ENCODE measurements at regions not wholly inside any gene's neighbourhood (a gene's known extent, or its start where the extent isn't known, plus 50 kb on each side); places are given as distances from the start of the nearest gene placed in this dataset.

- TF ChIP-seq, protein P1, sequence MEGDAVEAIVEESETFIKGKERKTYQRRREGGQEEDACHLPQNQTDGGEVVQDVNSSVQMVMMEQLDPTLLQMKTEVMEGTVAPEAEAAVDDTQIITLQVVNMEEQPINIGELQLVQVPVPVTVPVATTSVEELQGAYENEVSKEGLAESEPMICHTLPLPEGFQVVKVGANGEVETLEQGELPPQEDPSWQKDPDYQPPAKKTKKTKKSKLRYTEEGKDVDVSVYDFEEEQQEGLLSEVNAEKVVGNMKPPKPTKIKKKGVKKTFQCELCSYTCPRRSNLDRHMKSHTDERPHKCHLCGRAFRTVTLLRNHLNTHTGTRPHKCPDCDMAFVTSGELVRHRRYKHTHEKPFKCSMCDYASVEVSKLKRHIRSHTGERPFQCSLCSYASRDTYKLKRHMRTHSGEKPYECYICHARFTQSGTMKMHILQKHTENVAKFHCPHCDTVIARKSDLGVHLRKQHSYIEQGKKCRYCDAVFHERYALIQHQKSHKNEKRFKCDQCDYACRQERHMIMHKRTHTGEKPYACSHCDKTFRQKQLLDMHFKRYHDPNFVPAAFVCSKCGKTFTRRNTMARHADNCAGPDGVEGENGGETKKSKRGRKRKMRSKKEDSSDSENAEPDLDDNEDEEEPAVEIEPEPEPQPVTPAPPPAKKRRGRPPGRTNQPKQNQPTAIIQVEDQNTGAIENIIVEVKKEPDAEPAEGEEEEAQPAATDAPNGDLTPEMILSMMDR (IDR thresholded peaks at IDR 0.05; ENCODE audit: poor library complexity, severe bottlenecking): no peak
- TF ChIP-seq SMC3 (conservative IDR thresholded peaks at IDR 0.05; ENCODE audit: poor library complexity) (no peak), EP300 (conservative IDR thresholded peaks at IDR 0.05; ENCODE audit: poor library complexity, severe bottlenecking) (no peak), POLR2AphosphoS5 (IDR thresholded peaks at IDR 0.05) (no peak), TAF1 (IDR thresholded peaks at IDR 0.05; ENCODE audit: low read depth) (no peak), EZH2 (IDR thresholded peaks at IDR 0.05; ENCODE audit: borderline replicate concordance, insufficient read depth, low read length, poor library complexity, severe bottlenecking) (no peak), REST (IDR thresholded peaks at IDR 0.05; ENCODE audit: borderline replicate concordance) (no peak), MXI1 (conservative IDR thresholded peaks at IDR 0.05; ENCODE audit: poor library complexity, severe bottlenecking) (no peak)
Measured at GRCh38 chr12:90366286-90366685, 588.7 kb downstream of the CCER1 start.

Measured in neural cell (in vitro differentiated cells).